Vagina (tissue), 2 donors: ENCODE measurements at regions not wholly inside any gene's neighbourhood (a gene's known extent, or its start where the extent isn't known, plus 50 kb on each side); places are given as distances from the start of the nearest gene placed in this dataset.

Source experiments
- DNase-seq, 2 donors: peaks; one replicate each; pipeline ENCODE4 v3.0.0-alpha.2; 2017; ENCODE audit errors: extremely low spot score in 2 of 2
- H3K27ac ChIP-seq: fragments of 200-600 bp; sonication (generic); one replicate; pipeline ENCODE4 v1.5.1; 2019
- H3K27me3 ChIP-seq: fragments of 200-600 bp; sonication (generic); one replicate; pipeline ENCODE4 v1.5.1; 2019
- H3K36me3 ChIP-seq, 2 donors: fragments of 200-600 bp; sonication (generic); one replicate each; pipeline ENCODE4 v1.5.1; 2017 to 2019
- H3K4me1 ChIP-seq: fragments of 200-600 bp; sonication (generic); one replicate; pipeline ENCODE4 v1.5.1; 2019
- H3K4me3 ChIP-seq, 2 donors: fragments of 200-600 bp; sonication (generic); 1 replicate in 1 of 2; 2 replicates in 1 of 2; pipeline ENCODE4 v1.5.1; 2016 to 2019
- H3K9me3 ChIP-seq: fragments of 200-600 bp; sonication (generic); one replicate; pipeline ENCODE4 v1.5.1; 2019
- POLR2A ChIP-seq, 2 donors: fragments of 450-650 bp; IDR thresholded peaks; one replicate each; pipeline ENCODE4 v1.6.1; 2017; ENCODE audit warnings: antibody characterized with exemption in 2 of 2, mild to moderate bottlenecking in 2 of 2, moderate library complexity in 2 of 2
- POLR2AphosphoS5 ChIP-seq, 2 donors: sonication (generic); formaldehyde crosslinking; IDR thresholded peaks; one replicate each; pipeline ENCODE4 v1.9.0; 2017; ENCODE audit warnings: antibody characterized with exemption in 2 of 2, mild to moderate bottlenecking in 2 of 2, low read depth in 1 of 2; ENCODE audit not compliant: insufficient read depth in 1 of 2
- intact Hi-C: fragments of 100-400 bp; cut with DNase I; formaldehyde crosslinking; loops from one replicate; pipeline ENCODE4 v1.15.1; 2023
- TF ChIP-seq, protein P1 (sequence below), 3 experiments: fragments of 450-650 bp in 2 of 3; fragments of 200-600 bp in 1 of 3; sonication (generic) in 1 of 3; IDR thresholded peaks; one replicate each; pipeline ENCODE4 v1.5.1; 2017 to 2019; ENCODE audit warnings: antibody characterized with exemption in 3 of 3, mild to moderate bottlenecking in 2 of 3, moderate library complexity in 2 of 3

DNA sequence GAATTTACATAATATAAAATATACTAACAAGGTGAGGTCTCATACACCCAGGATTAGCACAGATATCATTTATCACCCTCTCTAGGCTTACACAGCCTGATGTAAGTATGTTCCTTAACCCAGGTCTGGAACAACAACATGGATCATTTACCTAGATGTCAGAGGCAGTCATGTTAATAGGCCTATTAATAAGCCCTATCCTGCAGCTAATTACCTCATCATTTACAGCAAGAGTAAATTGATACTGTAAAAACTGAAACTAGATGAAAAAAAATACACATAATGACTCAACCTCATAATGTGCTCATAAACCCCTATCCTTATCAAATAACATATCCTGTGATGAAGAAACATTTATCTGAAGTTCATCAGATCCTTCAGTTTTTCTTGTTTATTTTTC, 334.3 kb upstream of the MANEA start:
- Histone ChIP-seq H3K9me3 (no peaks in the 10 kb centered on the region), H3K27me3 (no peaks in the 10 kb centered on the region), H3K4me3 (no peak overlapping the region), H3K27ac (no peak overlapping the region), H3K4me1 (no peaks in the 10 kb centered on the region), H3K36me3 (no peaks in the 10 kb centered on the region)
- no peak for DNase-seq
- intact Hi-C loops, result no loop called here
- TF ChIP-seq POLR2AphosphoS5 (IDR thresholded peaks at IDR 0.05; ENCODE audit: insufficient read depth in 1 of 2, low read depth in 1 of 2), result no peak
- TF ChIP-seq, protein P1, sequence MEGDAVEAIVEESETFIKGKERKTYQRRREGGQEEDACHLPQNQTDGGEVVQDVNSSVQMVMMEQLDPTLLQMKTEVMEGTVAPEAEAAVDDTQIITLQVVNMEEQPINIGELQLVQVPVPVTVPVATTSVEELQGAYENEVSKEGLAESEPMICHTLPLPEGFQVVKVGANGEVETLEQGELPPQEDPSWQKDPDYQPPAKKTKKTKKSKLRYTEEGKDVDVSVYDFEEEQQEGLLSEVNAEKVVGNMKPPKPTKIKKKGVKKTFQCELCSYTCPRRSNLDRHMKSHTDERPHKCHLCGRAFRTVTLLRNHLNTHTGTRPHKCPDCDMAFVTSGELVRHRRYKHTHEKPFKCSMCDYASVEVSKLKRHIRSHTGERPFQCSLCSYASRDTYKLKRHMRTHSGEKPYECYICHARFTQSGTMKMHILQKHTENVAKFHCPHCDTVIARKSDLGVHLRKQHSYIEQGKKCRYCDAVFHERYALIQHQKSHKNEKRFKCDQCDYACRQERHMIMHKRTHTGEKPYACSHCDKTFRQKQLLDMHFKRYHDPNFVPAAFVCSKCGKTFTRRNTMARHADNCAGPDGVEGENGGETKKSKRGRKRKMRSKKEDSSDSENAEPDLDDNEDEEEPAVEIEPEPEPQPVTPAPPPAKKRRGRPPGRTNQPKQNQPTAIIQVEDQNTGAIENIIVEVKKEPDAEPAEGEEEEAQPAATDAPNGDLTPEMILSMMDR (IDR thresholded peaks at IDR 0.05), result no peak
- TF ChIP-seq POLR2A (IDR thresholded peaks at IDR 0.05), result no peak

- H3K36me3 ChIP-seq, result no peaks in the 10 kb centered on the region
- no peaks in the 10 kb centered on the region for H3K9me3 ChIP-seq
- no peaks in the 10 kb centered on the region for H3K4me1 ChIP-seq
- TF ChIP-seq, protein P1 (IDR thresholded peaks at IDR 0.05), result no peak
- intact Hi-C loops, result no loop called here
- no peaks in the 10 kb centered on the region for H3K27me3 ChIP-seq
- DNase-seq, result no peak
- H3K4me3 ChIP-seq, result no peak overlapping the region
- H3K27ac ChIP-seq, result no peak overlapping the region
These were observed 332.6 kb upstream of the MANEA start for GRCh38 chr6:95244751-95245150.

DNA sequence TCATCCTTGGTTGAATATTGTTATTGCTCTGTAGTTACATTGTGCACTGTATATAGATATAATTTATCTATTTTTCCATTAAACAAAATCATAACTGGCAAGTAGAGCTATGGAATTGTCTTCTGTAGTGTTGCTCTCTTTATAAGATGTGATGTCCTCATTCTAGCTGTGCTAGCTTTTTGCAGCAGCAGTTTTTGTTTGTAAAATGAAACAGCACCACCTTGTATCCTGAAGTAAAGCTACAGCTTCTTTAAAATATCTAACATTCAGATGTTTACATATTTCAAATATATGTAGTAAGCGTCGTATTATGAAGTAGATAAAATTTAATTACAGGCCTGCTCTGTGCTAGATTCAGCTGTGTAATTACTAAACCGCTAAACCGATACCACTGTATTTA, 328.8 kb upstream of the MANEA start:
- no peak for DNase-seq
- TF ChIP-seq POLR2A (IDR thresholded peaks at IDR 0.05), result no peak
- no peak for TF ChIP-seq POLR2AphosphoS5 (IDR thresholded peaks at IDR 0.05; ENCODE audit: insufficient read depth in 1 of 2, low read depth in 1 of 2)
- TF ChIP-seq, protein P1 (IDR thresholded peaks at IDR 0.05), result no peak
- Histone ChIP-seq H3K4me3 (no peak overlapping the region), H3K36me3 (no peaks in the 10 kb centered on the region), H3K27ac (no peak overlapping the region), H3K9me3 (no peaks in the 10 kb centered on the region), H3K4me1 (no peaks in the 10 kb centered on the region), H3K27me3 (no peaks in the 10 kb centered on the region)
- intact Hi-C loops, result no loop called here

GRCh38 chr6:95249175-95249574, 328.2 kb upstream of the MANEA start:
- DNase-seq, result no peak
- no peaks in the 10 kb centered on the region for H3K36me3 ChIP-seq
- no peak overlapping the region for H3K27ac ChIP-seq
- no peaks in the 10 kb centered on the region for H3K9me3 ChIP-seq
- TF ChIP-seq POLR2A (IDR thresholded peaks at IDR 0.05), result no peak
- no peak for TF ChIP-seq POLR2AphosphoS5 (IDR thresholded peaks at IDR 0.05; ENCODE audit: insufficient read depth in 1 of 2, low read depth in 1 of 2)
- TF ChIP-seq, protein P1 (IDR thresholded peaks at IDR 0.05), result no peak
- H3K27me3 ChIP-seq, result no peaks in the 10 kb centered on the region
- no peak overlapping the region for H3K4me3 ChIP-seq
- no peaks in the 10 kb centered on the region for H3K4me1 ChIP-seq
- intact Hi-C loops, result no loop called here

DNA sequence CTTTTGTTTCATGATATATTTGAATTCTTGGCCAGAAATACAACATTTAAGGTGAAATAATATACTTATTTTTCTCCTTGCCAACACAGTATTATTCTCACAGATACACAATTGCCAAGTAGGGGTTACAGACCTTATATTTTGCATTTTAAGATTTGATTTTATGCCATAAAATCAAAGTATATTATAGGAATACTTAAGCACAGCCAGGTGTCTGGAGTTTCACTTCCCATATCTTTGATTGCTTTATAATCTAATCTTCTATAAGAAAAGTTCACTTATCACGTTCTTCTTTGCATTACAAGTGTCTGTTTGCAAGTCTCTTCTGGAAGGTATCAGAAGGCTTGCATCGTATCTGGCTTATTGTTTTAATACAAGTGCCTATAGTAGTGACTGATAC, 327.7 kb upstream of the MANEA start:
- TF ChIP-seq POLR2AphosphoS5 (IDR thresholded peaks at IDR 0.05; ENCODE audit: insufficient read depth in 1 of 2, low read depth in 1 of 2) (no peak), POLR2A (IDR thresholded peaks at IDR 0.05) (no peak)
- TF ChIP-seq, protein P1 (IDR thresholded peaks at IDR 0.05), result no peak
- DNase-seq, result no peak
- no peak overlapping the region for H3K4me3 ChIP-seq
- no peaks in the 10 kb centered on the region for H3K27me3 ChIP-seq
- no peaks in the 10 kb centered on the region for H3K4me1 ChIP-seq
- no peak overlapping the region for H3K27ac ChIP-seq
- no peaks in the 10 kb centered on the region for H3K9me3 ChIP-seq
- intact Hi-C loops, result no loop called here
- H3K36me3 ChIP-seq, result no peaks in the 10 kb centered on the region
